Loucy (cell line): ENCODE measurements at regions not wholly inside any gene's neighbourhood (a gene's known extent, or its start where the extent isn't known, plus 50 kb on each side); places are given as distances from the start of the nearest gene placed in this dataset.

Experiments
- CTCF ChIP-seq: fragments of 200-600 bp; sonication (generic); conservative IDR thresholded peaks from 2 replicates; pipeline ENCODE4 v1.5.1; 2014; ENCODE audit warnings: mild to moderate bottlenecking, antibody characterized with exemption, low read length
- EZH2phosphoT487 ChIP-seq: fragments of 200-600 bp; IDR thresholded peaks from 2 replicates; pipeline ENCODE4 v1.6.1; 2018; ENCODE audit warnings: antibody characterized with exemption, mild to moderate bottlenecking, moderate library complexity, borderline replicate concordance

- no peak for TF ChIP-seq CTCF
- TF ChIP-seq EZH2phosphoT487 = no peak
These were observed 100.8 kb upstream of the XYLT1 start for GRCh38 chr16:17571499-17572093.
